OCI-LY1 (cell line): ENCODE measurements at regions not wholly inside any gene's neighbourhood (a gene's known extent, or its start where the extent isn't known, plus 50 kb on each side); places are given as distances from the start of the nearest gene placed in this dataset.

Experiments
- H2AFZ ChIP-seq: fragments of 200-600 bp; sonication (generic), shearing (Covaris generic); 2 replicates; pipeline ENCODE4 v1.6.0; 2014; ENCODE audit warnings: antibody characterized with exemption, mild to moderate bottlenecking, low read length
- H3F3A ChIP-seq: fragments of 200-600 bp; sonication (generic), shearing (Covaris generic); 2 replicates; pipeline ENCODE4 v1.6.0; 2014; ENCODE audit warnings: mild to moderate bottlenecking, antibody characterized with exemption, low read length, moderate library complexity; ENCODE audit not compliant: insufficient read depth
- H3K27ac ChIP-seq: fragments of 200-600 bp; sonication (generic); 2 replicates; pipeline ENCODE4 v1.5.1; 2014; ENCODE audit warnings: low read length, mixed run types, mild to moderate bottlenecking, low read depth; ENCODE audit not compliant: poor library complexity, severe bottlenecking
- H3K27me3 ChIP-seq: fragments of 200-600 bp; sonication (generic); 2 replicates; pipeline ENCODE4 v1.6.0; 2014; ENCODE audit warnings: antibody characterized with exemption, mild to moderate bottlenecking, low read length, moderate library complexity; ENCODE audit not compliant: insufficient read depth
- H3K36me3 ChIP-seq: fragments of 200-600 bp; sonication (generic); 2 replicates; pipeline ENCODE4 v1.6.1; 2014; ENCODE audit warnings: mild to moderate bottlenecking, antibody characterized with exemption, low read length, moderate library complexity, mixed read lengths; ENCODE audit not compliant: insufficient read depth
- H3K4me1 ChIP-seq: fragments of 200-600 bp; sonication (generic); 2 replicates; pipeline ENCODE4 v1.5.1; 2014; ENCODE audit warnings: mild to moderate bottlenecking, low read length, moderate library complexity; ENCODE audit not compliant: insufficient read depth, severe bottlenecking
- H3K4me2 ChIP-seq: fragments of 200-600 bp; sonication (generic), shearing (Covaris generic); 2 replicates; pipeline ENCODE4 v1.6.1; 2014; ENCODE audit warnings: low read length
- H3K4me3 ChIP-seq: fragments of 200-600 bp; sonication (generic); 2 replicates; pipeline ENCODE4 v1.5.1; 2014; ENCODE audit warnings: low read length, low read depth, mild to moderate bottlenecking, mixed read lengths; ENCODE audit not compliant: poor library complexity, severe bottlenecking
- H3K79me2 ChIP-seq: fragments of 200-600 bp; shearing (Covaris generic); 2 replicates; pipeline ENCODE4 v1.6.1; 2016; ENCODE audit warnings: mixed run types, low read length, mixed read lengths; ENCODE audit not compliant: insufficient read depth
- H3K9ac ChIP-seq: fragments of 200-600 bp; sonication (generic), shearing (Covaris generic); 2 replicates; pipeline ENCODE4 v1.6.1; 2014; ENCODE audit warnings: mild to moderate bottlenecking, low read length, mixed read lengths
- H3K9me2 ChIP-seq: fragments of 200-600 bp; sonication (generic), shearing (Covaris generic); 2 replicates; pipeline ENCODE4 v1.6.1; 2014; ENCODE audit warnings: low read depth, mild to moderate bottlenecking, low read length, mixed read lengths
- H3K9me3 ChIP-seq: fragments of 200-600 bp; shearing (Covaris generic); 2 replicates; pipeline ENCODE4 v1.6.1; 2014; ENCODE audit warnings: low read length, mixed read lengths
- H4K20me1 ChIP-seq: fragments of 200-600 bp; sonication (generic), shearing (Covaris generic); 2 replicates; pipeline ENCODE4 v1.6.0; 2016; ENCODE audit warnings: mild to moderate bottlenecking, low read length; ENCODE audit not compliant: insufficient read depth
- EZH2 ChIP-seq: fragments of 200-600 bp; sonication (generic), shearing (Covaris generic); IDR thresholded peaks from 2 replicates; pipeline ENCODE4 v1.8.0; 2017; ENCODE audit warnings: borderline replicate concordance, mixed run types, mild to moderate bottlenecking, antibody characterized with exemption, low read length, moderate library complexity, mixed read lengths
- TF ChIP-seq, protein P1 (sequence below): fragments of 200-600 bp; sonication (generic), shearing (Covaris generic); IDR thresholded peaks from 2 replicates; pipeline ENCODE4 v1.5.1; 2017; ENCODE audit warnings: mild to moderate bottlenecking, antibody characterized with exemption, low read length, moderate library complexity, mixed read lengths

GRCh38 chr4:19883841-19884240 is 367.9 kb upstream of the SLIT2 start:
- Histone ChIP-seq H4K20me1 (no peaks in the 10 kb centered on the region), H2AFZ (no peak overlapping the region), H3K4me2 (no peak overlapping the region), H3K4me1 (peaks cover 30% of the 10 kb centered on the region), H3K9me2 (no peaks in the 10 kb centered on the region), H3K27me3 (no peaks in the 10 kb centered on the region), H3K36me3 (no peaks in the 10 kb centered on the region), H3K9ac (no peak overlapping the region), H3K27ac (no peak overlapping the region), H3F3A (no peaks in the 10 kb centered on the region), H3K9me3 (no peaks in the 10 kb centered on the region), H3K79me2 (no peaks in the 10 kb centered on the region), H3K4me3 (no peak overlapping the region)
- no peak for TF ChIP-seq EZH2
- TF ChIP-seq, protein P1, sequence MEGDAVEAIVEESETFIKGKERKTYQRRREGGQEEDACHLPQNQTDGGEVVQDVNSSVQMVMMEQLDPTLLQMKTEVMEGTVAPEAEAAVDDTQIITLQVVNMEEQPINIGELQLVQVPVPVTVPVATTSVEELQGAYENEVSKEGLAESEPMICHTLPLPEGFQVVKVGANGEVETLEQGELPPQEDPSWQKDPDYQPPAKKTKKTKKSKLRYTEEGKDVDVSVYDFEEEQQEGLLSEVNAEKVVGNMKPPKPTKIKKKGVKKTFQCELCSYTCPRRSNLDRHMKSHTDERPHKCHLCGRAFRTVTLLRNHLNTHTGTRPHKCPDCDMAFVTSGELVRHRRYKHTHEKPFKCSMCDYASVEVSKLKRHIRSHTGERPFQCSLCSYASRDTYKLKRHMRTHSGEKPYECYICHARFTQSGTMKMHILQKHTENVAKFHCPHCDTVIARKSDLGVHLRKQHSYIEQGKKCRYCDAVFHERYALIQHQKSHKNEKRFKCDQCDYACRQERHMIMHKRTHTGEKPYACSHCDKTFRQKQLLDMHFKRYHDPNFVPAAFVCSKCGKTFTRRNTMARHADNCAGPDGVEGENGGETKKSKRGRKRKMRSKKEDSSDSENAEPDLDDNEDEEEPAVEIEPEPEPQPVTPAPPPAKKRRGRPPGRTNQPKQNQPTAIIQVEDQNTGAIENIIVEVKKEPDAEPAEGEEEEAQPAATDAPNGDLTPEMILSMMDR: no peak

GRCh38 chr4:19880206-19880605 is 371.5 kb upstream of the SLIT2 start:
- no peaks in the 10 kb centered on the region for H3F3A ChIP-seq
- no peak overlapping the region for H2AFZ ChIP-seq
- peak overlapping the region; percentile 38 for H3K4me2 ChIP-seq
- no peaks in the 10 kb centered on the region for H3K36me3 ChIP-seq
- peak overlapping the region; percentile 87 for H3K27ac ChIP-seq
- H3K9ac ChIP-seq: peak overlapping the region; percentile 41
- TF ChIP-seq, protein P1: no peak
- no peak for TF ChIP-seq EZH2
- H3K4me1 ChIP-seq: peaks cover 36% of the 10 kb centered on the region
- no peaks in the 10 kb centered on the region for H3K9me3 ChIP-seq
- H3K79me2 ChIP-seq: no peaks in the 10 kb centered on the region
- no peak overlapping the region for H3K4me3 ChIP-seq
- no peaks in the 10 kb centered on the region for H3K9me2 ChIP-seq
- no peaks in the 10 kb centered on the region for H4K20me1 ChIP-seq
- no peaks in the 10 kb centered on the region for H3K27me3 ChIP-seq

DNA sequence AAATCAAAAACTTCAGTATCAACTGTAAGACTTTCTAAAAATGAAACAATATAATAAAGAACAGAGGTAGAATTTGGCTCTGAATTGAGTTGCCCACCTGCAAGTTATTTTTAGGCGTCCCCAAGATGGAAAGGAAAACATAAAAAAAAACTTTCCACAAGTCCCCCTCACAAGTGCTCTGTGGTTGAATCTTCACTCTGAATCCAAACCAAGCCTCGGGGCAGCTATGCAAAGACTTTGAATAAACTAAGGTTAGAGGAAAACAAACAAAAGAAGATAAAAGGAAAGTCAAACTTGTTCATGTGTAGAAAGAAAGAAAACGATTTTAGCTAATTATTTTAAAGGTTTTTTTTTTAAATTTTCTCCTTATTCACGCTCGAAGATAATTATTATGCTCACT is 372.4 kb upstream of the SLIT2 start:
- Histone ChIP-seq H3K9me2 (no peaks in the 10 kb centered on the region), H3K4me3 (no peak overlapping the region), H3K36me3 (no peaks in the 10 kb centered on the region), H3K27ac (peak overlapping the region; percentile 87), H3K4me1 (peaks cover 36% of the 10 kb centered on the region), H3K4me2 (peak overlapping the region; percentile 38), H2AFZ (no peak overlapping the region), H3K9me3 (no peaks in the 10 kb centered on the region), H3K9ac (peak overlapping the region; percentile 41; the same call in 1 of the 2 replicates), H3K79me2 (no peaks in the 10 kb centered on the region), H4K20me1 (no peaks in the 10 kb centered on the region), H3F3A (no peaks in the 10 kb centered on the region), H3K27me3 (no peaks in the 10 kb centered on the region)
- TF ChIP-seq, protein P1: no peak
- no peak for TF ChIP-seq EZH2
